ENCODE measurements at regions not wholly inside any gene's neighbourhood (a gene's known extent, or its start where the extent isn't known, plus 50 kb on each side); places are given as distances from the start of the nearest gene placed in this dataset.

GRCh38 chr7:25429731-25430130 lies 201.4 kb upstream of the NPVF start:
- TF ChIP-seq CTCF (IDR thresholded peaks at IDR 0.05), result no peak
- no peak for TF ChIP-seq POLR2A (IDR thresholded peaks at IDR 0.05)
